Panc1 (cell line): ENCODE measurements at regions not wholly inside any gene's neighbourhood (a gene's known extent, or its start where the extent isn't known, plus 50 kb on each side); places are given as distances from the start of the nearest gene placed in this dataset.

Experiments used
- POLR2AphosphoS5 ChIP-seq: IDR thresholded peaks from 2 replicates; pipeline ENCODE4 v1.6.1; 2012; ENCODE audit warnings: mild to moderate bottlenecking, low read depth, low read length, moderate library complexity
- SIN3A ChIP-seq: IDR thresholded peaks from 2 replicates; pipeline ENCODE4 v1.6.1; 2012; ENCODE audit warnings: low read depth, mild to moderate bottlenecking, low read length, moderate library complexity, borderline replicate concordance; ENCODE audit not compliant: insufficient read depth
- TF ChIP-seq, protein P1 (sequence below): fragments of 450-650 bp; IDR thresholded peaks from 2 replicates; pipeline ENCODE4 v1.5.1; 2017; ENCODE audit warnings: mild to moderate bottlenecking
- TF ChIP-seq, protein P2 (sequence below), 2 experiments: IDR thresholded peaks; 2 replicates each; pipeline ENCODE4 v1.6.1; 2011 to 2012; ENCODE audit warnings: low read depth in 2 of 2, control low read depth in 1 of 2, low read length in 1 of 2, mild to moderate bottlenecking in 1 of 2, moderate library complexity in 1 of 2; ENCODE audit not compliant: insufficient read depth in 1 of 2

DNA sequence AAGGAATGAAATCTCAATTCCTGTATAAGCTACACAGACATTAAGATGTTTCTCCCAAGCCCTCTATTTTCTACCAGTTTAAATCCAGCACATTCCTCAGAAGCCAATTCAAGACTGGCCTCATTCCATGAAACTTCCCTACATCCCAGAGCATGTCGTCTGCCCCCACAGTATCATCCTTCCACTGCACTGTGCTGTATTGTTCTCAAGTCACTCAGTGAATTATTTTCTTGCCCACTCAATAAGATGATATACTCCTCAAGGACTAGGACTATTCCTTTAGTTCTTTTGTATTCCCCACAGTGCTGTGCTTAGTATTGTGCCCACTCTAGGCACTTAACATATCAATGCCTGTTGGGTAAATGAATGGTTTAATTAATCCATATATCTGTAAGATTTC lies 203.1 kb upstream of the BLID start:
- TF ChIP-seq, protein P1, sequence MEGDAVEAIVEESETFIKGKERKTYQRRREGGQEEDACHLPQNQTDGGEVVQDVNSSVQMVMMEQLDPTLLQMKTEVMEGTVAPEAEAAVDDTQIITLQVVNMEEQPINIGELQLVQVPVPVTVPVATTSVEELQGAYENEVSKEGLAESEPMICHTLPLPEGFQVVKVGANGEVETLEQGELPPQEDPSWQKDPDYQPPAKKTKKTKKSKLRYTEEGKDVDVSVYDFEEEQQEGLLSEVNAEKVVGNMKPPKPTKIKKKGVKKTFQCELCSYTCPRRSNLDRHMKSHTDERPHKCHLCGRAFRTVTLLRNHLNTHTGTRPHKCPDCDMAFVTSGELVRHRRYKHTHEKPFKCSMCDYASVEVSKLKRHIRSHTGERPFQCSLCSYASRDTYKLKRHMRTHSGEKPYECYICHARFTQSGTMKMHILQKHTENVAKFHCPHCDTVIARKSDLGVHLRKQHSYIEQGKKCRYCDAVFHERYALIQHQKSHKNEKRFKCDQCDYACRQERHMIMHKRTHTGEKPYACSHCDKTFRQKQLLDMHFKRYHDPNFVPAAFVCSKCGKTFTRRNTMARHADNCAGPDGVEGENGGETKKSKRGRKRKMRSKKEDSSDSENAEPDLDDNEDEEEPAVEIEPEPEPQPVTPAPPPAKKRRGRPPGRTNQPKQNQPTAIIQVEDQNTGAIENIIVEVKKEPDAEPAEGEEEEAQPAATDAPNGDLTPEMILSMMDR = no peak
- TF ChIP-seq POLR2AphosphoS5 (no peak), SIN3A (no peak)
- TF ChIP-seq, protein P2, sequence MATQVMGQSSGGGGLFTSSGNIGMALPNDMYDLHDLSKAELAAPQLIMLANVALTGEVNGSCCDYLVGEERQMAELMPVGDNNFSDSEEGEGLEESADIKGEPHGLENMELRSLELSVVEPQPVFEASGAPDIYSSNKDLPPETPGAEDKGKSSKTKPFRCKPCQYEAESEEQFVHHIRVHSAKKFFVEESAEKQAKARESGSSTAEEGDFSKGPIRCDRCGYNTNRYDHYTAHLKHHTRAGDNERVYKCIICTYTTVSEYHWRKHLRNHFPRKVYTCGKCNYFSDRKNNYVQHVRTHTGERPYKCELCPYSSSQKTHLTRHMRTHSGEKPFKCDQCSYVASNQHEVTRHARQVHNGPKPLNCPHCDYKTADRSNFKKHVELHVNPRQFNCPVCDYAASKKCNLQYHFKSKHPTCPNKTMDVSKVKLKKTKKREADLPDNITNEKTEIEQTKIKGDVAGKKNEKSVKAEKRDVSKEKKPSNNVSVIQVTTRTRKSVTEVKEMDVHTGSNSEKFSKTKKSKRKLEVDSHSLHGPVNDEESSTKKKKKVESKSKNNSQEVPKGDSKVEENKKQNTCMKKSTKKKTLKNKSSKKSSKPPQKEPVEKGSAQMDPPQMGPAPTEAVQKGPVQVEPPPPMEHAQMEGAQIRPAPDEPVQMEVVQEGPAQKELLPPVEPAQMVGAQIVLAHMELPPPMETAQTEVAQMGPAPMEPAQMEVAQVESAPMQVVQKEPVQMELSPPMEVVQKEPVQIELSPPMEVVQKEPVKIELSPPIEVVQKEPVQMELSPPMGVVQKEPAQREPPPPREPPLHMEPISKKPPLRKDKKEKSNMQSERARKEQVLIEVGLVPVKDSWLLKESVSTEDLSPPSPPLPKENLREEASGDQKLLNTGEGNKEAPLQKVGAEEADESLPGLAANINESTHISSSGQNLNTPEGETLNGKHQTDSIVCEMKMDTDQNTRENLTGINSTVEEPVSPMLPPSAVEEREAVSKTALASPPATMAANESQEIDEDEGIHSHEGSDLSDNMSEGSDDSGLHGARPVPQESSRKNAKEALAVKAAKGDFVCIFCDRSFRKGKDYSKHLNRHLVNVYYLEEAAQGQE (IDR thresholded peaks at IDR 0.05; ENCODE audit: insufficient read depth in 1 of 2, low read depth in 2 of 2, low read length in 1 of 2) = no peak
